PC-3 (cell line): ENCODE measurements at regions not wholly inside any gene's neighbourhood (a gene's known extent, or its start where the extent isn't known, plus 50 kb on each side); places are given as distances from the start of the nearest gene placed in this dataset.

Source experiments
- ATAC-seq: fragments of 200-7000 bp; cut with Tn5 transposase; 2 replicates; pipeline ENCODE4 v1.9.1; 2020; ENCODE audit warnings: mild to moderate bottlenecking, moderate library complexity
- BruUV-seq: library from RNA; stranded (reverse); fragments of 400-500 nt; replicated peaks from 2 replicates; lab custom pipeline; 2021; lab: Mats Ljungman, UMichigan
- CTCF ChIA-PET: fragments of 300-600 bp; sonication (Branson Sonifier 250); formaldehyde crosslinking; loops from one replicate; lab custom pipeline; 2022; ENCODE audit warnings: antibody characterized with exemption; lab: Charles Lee
- POLR2A ChIA-PET: fragments of 300-600 bp; sonication (Branson Sonifier 250); formaldehyde crosslinking; loops from one replicate; lab custom pipeline; 2022; ENCODE audit warnings: antibody characterized with exemption; ENCODE audit not compliant: unreplicated experiment; lab: Charles Lee
- DNase-seq: peaks from one replicate; pipeline ENCODE4 v3.0.0-alpha.2; 2015
- H2AFZ ChIP-seq: fragments of 300-600 bp; sonication (generic); 2 replicates; pipeline ENCODE4 v1.6.0; 2016; ENCODE audit warnings: antibody characterized with exemption, low read length
- H3F3A ChIP-seq: fragments of 300-600 bp; sonication (generic); one replicate; pipeline ENCODE4 v1.6.0; 2017; ENCODE audit warnings: antibody characterized with exemption, low read length, control low read depth, mild to moderate bottlenecking; ENCODE audit not compliant: unreplicated experiment
- H3K27ac ChIP-seq: fragments of 300-600 bp; sonication (generic); 2 replicates; pipeline ENCODE4 v1.5.1; 2016; ENCODE audit warnings: mild to moderate bottlenecking, low read length
- H3K27me3 ChIP-seq: fragments of 300-600 bp; sonication (generic); 2 replicates; pipeline ENCODE4 v1.6.1; 2016; ENCODE audit warnings: low read length, mixed read lengths
- H3K36me3 ChIP-seq: fragments of 300-600 bp; sonication (generic); 2 replicates; pipeline ENCODE4 v1.6.1; 2016; ENCODE audit warnings: low read depth, mixed run types, low read length, mixed read lengths
- H3K4me1 ChIP-seq: fragments of 300-600 bp; sonication (generic); 2 replicates; pipeline ENCODE4 v1.5.1; 2016; ENCODE audit warnings: low read length; ENCODE audit not compliant: insufficient read depth
- H3K4me2 ChIP-seq: fragments of 300-600 bp; sonication (generic); 2 replicates; pipeline ENCODE4 v1.6.0; 2016; ENCODE audit warnings: low read length
- H3K4me3 ChIP-seq: fragments of 300-600 bp; sonication (generic); 2 replicates; pipeline ENCODE4 v1.5.1; 2016; ENCODE audit warnings: mild to moderate bottlenecking, low read length, mixed read lengths
- H3K79me2 ChIP-seq: fragments of 300-600 bp; sonication (generic); 2 replicates; pipeline ENCODE4 v1.6.1; 2017; ENCODE audit warnings: low read length, mixed read lengths
- H3K9ac ChIP-seq: fragments of 300-600 bp; sonication (generic); 2 replicates; pipeline ENCODE4 v1.6.0; 2016; ENCODE audit warnings: mild to moderate bottlenecking, low read length
- H3K9me2 ChIP-seq: fragments of 300-600 bp; sonication (generic); replicated peaks from 2 replicates; pipeline ENCODE4 v1.6.1; 2016; ENCODE audit warnings: mixed run types, low read length, mixed read lengths
- H3K9me3 ChIP-seq: fragments of 300-600 bp; sonication (generic); 2 replicates; pipeline ENCODE4 v1.6.1; 2016; ENCODE audit warnings: low read length, mixed read lengths
- H4K20me1 ChIP-seq: fragments of 300-600 bp; sonication (generic); 2 replicates; pipeline ENCODE4 v1.6.1; 2016; ENCODE audit warnings: low read length, mixed read lengths
- EZH2 ChIP-seq: fragments of 300-600 bp; sonication (generic); IDR thresholded peaks from one replicate; pipeline ENCODE4 v1.6.1; 2017; ENCODE audit warnings: antibody characterized with exemption, mild to moderate bottlenecking, low read length; ENCODE audit not compliant: unreplicated experiment
- EZH2phosphoT487 ChIP-seq: fragments of 300-600 bp; sonication (generic); IDR thresholded peaks from 2 replicates; pipeline ENCODE4 v1.6.1; 2018; ENCODE audit warnings: mild to moderate bottlenecking, antibody characterized with exemption, low read length, borderline replicate concordance
- intact Hi-C: fragments of 100-400 bp; cut with micrococcal nuclease; formaldehyde crosslinking; loops from 2 replicates; pipeline ENCODE4 v1.9.0; 2023
- TF ChIP-seq, protein P1 (sequence below): fragments of 300-600 bp; sonication (generic); conservative IDR thresholded peaks from 2 replicates; pipeline ENCODE4 v1.5.1; 2017; ENCODE audit warnings: antibody characterized with exemption, low read depth, mild to moderate bottlenecking, low read length

DNA sequence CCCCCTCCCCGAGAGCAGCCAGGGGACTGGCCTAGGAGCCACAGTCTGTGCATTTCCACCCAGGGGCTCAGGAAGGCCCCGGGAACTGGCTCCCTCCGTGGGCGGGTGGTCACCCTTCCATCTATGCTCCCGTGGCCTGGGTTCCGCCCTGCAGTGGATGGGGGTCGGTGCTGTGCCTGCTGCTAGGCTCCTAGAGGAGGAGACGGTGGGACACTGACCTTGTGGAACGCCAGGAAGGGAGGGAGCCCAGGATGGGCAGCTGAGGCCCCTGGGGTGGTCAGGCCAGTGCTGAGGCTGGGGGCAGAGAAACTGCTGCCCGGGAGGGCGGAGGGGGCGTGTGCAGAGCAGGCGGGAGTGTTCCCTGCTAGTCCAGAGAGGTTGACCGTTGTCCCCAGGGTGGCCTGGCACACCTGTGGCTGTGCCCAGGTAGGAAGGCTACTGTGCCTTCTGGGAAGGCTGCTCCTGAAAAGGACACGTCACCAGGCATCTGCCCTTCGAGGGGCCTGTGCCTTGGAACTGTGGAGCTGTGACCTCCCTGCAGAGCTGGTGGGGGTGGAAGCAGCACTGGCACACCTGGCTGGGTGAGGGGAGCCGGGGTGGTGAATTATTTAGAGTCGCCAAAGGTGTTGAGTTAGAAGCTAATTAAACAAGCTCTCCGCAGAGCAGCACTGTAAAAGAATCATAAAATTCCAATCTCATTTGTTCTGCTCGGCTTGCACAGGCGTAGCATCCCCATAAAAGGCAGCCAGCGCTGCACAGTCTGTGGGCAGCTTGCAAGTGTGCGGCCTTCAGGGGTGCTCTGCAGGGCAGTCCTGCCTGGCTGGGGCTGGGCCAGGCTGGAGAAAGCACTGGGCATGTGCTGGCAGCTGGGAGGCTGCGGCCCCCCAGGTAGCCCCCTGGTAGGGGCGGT, 145.1 kb downstream of the KIF26A start:
- Histone ChIP-seq H3K4me2 (no peak overlapping the region), H2AFZ (no peak overlapping the region), H3K4me1 (no peaks in the 10 kb centered on the region), H3K9me2 (no peaks in the 10 kb centered on the region), H3K36me3 (no peaks in the 10 kb centered on the region), H3K9ac (no peak overlapping the region), H3K79me2 (no peaks in the 10 kb centered on the region), H3K4me3 (no peak overlapping the region), H3K27me3 (peaks cover 34% of the 10 kb centered on the region), H3K9me3 (no peaks in the 10 kb centered on the region), H4K20me1 (no peaks in the 10 kb centered on the region), H3F3A (no peaks in the 10 kb centered on the region), H3K27ac (no peak overlapping the region)
- ATAC-seq (no peak), DNase-seq (no peak)
- CTCF ChIA-PET = no interaction called here
- POLR2A ChIA-PET = no interaction called here
- intact Hi-C loops = no loop called here
- no TSS peak for BruUV-seq
- no peak for TF ChIP-seq EZH2
- TF ChIP-seq, protein P1, sequence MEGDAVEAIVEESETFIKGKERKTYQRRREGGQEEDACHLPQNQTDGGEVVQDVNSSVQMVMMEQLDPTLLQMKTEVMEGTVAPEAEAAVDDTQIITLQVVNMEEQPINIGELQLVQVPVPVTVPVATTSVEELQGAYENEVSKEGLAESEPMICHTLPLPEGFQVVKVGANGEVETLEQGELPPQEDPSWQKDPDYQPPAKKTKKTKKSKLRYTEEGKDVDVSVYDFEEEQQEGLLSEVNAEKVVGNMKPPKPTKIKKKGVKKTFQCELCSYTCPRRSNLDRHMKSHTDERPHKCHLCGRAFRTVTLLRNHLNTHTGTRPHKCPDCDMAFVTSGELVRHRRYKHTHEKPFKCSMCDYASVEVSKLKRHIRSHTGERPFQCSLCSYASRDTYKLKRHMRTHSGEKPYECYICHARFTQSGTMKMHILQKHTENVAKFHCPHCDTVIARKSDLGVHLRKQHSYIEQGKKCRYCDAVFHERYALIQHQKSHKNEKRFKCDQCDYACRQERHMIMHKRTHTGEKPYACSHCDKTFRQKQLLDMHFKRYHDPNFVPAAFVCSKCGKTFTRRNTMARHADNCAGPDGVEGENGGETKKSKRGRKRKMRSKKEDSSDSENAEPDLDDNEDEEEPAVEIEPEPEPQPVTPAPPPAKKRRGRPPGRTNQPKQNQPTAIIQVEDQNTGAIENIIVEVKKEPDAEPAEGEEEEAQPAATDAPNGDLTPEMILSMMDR = no peak
- no peak for TF ChIP-seq EZH2phosphoT487

DNA sequence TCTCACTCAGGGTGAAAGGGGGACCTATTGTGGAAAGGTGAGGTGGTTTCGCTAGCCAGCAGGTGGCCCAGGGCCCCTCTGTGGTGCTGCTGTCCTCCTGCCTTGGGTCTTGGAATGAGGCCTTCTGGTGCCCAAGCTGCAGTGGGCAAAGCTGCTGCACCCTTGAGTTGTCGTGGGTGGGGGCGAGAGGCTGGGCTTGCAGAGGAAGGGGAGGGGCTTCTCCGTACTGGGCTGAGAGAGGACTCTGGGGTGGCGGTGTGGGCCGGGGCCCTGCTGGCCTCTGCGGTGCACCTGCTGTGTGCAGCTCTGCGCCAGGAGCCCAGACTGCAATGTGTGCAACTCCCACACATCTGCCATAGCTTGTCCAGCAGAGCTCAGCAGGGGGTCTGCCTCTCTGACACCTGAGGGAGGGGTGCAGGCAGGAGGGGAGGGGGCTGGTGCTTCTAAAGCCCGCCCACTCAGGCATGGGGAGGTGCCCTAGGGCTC, 145.8 kb downstream of the KIF26A start:
- ChIA-PET POLR2A (no interaction called here), CTCF (no interaction called here)
- DNase-seq (no peak), ATAC-seq (no peak)
- no peaks in the 10 kb centered on the region for H3K79me2 ChIP-seq
- BruUV-seq = no TSS peak
- H3K27ac ChIP-seq = no peak overlapping the region
- H2AFZ ChIP-seq = no peak overlapping the region
- H3K9ac ChIP-seq = no peak overlapping the region
- TF ChIP-seq EZH2phosphoT487 (no peak), EZH2 (no peak)
- TF ChIP-seq, protein P1 = no peak
- no peak overlapping the region for H3K4me3 ChIP-seq
- H3K4me1 ChIP-seq = no peaks in the 10 kb centered on the region
- H3K27me3 ChIP-seq = peaks cover 28% of the 10 kb centered on the region
- intact Hi-C loops = no loop called here
- H3F3A ChIP-seq = no peaks in the 10 kb centered on the region
- no peaks in the 10 kb centered on the region for H3K9me2 ChIP-seq
- no peaks in the 10 kb centered on the region for H4K20me1 ChIP-seq
- no peaks in the 10 kb centered on the region for H3K9me3 ChIP-seq
- H3K36me3 ChIP-seq = no peaks in the 10 kb centered on the region
- H3K4me2 ChIP-seq = no peak overlapping the region
